ENCODE measurements at regions not wholly inside any gene's neighbourhood (a gene's known extent, or its start where the extent isn't known, plus 50 kb on each side); places are given as distances from the start of the nearest gene placed in this dataset.

GRCh38 chr16:8109510-8110369 lies 480.6 kb downstream of the TMEM114 start:
- H3K27ac ChIP-seq, result no peak overlapping the region
- no peaks in the 10 kb centered on the region for H3K9me2 ChIP-seq (replicated peaks; ENCODE audit: insufficient read depth)
- TF ChIP-seq EZH2 (IDR thresholded peaks at IDR 0.05; ENCODE audit: borderline replicate concordance), result no peak
- no peak for TF ChIP-seq EZH2phosphoT487 (IDR thresholded peaks at IDR 0.05; ENCODE audit: low read depth, severe bottlenecking, unreplicated experiment)
- TF ChIP-seq, protein P1, sequence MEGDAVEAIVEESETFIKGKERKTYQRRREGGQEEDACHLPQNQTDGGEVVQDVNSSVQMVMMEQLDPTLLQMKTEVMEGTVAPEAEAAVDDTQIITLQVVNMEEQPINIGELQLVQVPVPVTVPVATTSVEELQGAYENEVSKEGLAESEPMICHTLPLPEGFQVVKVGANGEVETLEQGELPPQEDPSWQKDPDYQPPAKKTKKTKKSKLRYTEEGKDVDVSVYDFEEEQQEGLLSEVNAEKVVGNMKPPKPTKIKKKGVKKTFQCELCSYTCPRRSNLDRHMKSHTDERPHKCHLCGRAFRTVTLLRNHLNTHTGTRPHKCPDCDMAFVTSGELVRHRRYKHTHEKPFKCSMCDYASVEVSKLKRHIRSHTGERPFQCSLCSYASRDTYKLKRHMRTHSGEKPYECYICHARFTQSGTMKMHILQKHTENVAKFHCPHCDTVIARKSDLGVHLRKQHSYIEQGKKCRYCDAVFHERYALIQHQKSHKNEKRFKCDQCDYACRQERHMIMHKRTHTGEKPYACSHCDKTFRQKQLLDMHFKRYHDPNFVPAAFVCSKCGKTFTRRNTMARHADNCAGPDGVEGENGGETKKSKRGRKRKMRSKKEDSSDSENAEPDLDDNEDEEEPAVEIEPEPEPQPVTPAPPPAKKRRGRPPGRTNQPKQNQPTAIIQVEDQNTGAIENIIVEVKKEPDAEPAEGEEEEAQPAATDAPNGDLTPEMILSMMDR (IDR thresholded peaks at IDR 0.05; ENCODE audit: poor library complexity), result no peak
- H3K9me3 ChIP-seq (ENCODE audit: low read depth), result no peaks in the 10 kb centered on the region
- H3K4me2 ChIP-seq, result no peak overlapping the region
- no peaks in the 10 kb centered on the region for H3K36me3 ChIP-seq (replicated peaks; ENCODE audit: insufficient read depth, low read depth)
- H3K4me3 ChIP-seq, result no peak overlapping the region
- 81% methylated on average over 18 of the region's 18 CpGs for WGBS (ENCODE audit: low lambda C conversion rate, missing lambda C conversion rate)
- H3K27me3 ChIP-seq, result no peaks in the 10 kb centered on the region
- H4K20me1 ChIP-seq (ENCODE audit: insufficient read depth, poor library complexity, severe bottlenecking), result no peaks in the 10 kb centered on the region
- H3K79me2 ChIP-seq, result no peaks in the 10 kb centered on the region
- no peak for DNase-seq (ENCODE audit: low spot score)
- no peaks in the 10 kb centered on the region for H3K4me1 ChIP-seq (ENCODE audit: insufficient read depth)
- no peak overlapping the region for H2AFZ ChIP-seq

DNA sequence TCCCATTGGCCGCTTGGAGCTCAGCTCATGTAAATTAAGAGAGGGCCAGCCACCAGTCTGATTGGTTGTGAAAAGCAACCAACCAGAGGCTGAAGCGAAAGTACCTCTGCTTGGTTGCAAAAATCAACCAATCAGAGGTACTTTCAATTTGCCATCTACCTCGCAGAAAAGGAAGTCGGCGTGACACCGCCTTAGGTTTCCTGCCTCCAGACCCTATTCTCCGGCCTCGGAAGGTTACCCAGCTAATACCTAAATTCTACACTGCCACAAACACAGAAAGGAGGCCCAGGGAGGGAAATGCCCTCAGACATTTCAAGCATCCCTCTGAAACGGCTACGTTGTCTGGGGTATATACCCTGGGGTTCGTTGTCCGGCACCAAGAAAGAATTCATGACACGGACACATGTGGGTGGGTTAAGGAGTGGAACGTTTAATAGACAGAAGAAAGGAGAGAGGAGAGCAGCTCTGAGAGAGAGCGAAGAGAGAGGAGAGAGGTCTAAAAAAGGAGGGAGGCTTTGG lies 481.3 kb downstream of the TMEM114 start:
- no peaks in the 10 kb centered on the region for H3K27me3 ChIP-seq
- H2AFZ ChIP-seq, result no peak overlapping the region
- no peaks in the 10 kb centered on the region for H3K9me3 ChIP-seq (ENCODE audit: low read depth)
- TF ChIP-seq EZH2phosphoT487 (IDR thresholded peaks at IDR 0.05; ENCODE audit: low read depth, severe bottlenecking, unreplicated experiment), result no peak
- no peak for TF ChIP-seq EZH2 (IDR thresholded peaks at IDR 0.05; ENCODE audit: borderline replicate concordance)
- TF ChIP-seq, protein P1 (IDR thresholded peaks at IDR 0.05; ENCODE audit: poor library complexity), result no peak
- no peak overlapping the region for H3K27ac ChIP-seq
- H3K4me3 ChIP-seq, result no peak overlapping the region
- no peaks in the 10 kb centered on the region for H3K36me3 ChIP-seq (replicated peaks; ENCODE audit: insufficient read depth, low read depth)
- no peak overlapping the region for H3K4me2 ChIP-seq
- H3K9me2 ChIP-seq (replicated peaks; ENCODE audit: insufficient read depth), result no peaks in the 10 kb centered on the region
- no peaks in the 10 kb centered on the region for H3K79me2 ChIP-seq
- WGBS (ENCODE audit: low lambda C conversion rate, missing lambda C conversion rate), result 92% methylated on average over 15 of the region's 15 CpGs
- no peak for DNase-seq (ENCODE audit: low spot score)
- no peaks in the 10 kb centered on the region for H3K4me1 ChIP-seq (ENCODE audit: insufficient read depth)
- no peaks in the 10 kb centered on the region for H4K20me1 ChIP-seq (ENCODE audit: insufficient read depth, poor library complexity, severe bottlenecking)

DNA sequence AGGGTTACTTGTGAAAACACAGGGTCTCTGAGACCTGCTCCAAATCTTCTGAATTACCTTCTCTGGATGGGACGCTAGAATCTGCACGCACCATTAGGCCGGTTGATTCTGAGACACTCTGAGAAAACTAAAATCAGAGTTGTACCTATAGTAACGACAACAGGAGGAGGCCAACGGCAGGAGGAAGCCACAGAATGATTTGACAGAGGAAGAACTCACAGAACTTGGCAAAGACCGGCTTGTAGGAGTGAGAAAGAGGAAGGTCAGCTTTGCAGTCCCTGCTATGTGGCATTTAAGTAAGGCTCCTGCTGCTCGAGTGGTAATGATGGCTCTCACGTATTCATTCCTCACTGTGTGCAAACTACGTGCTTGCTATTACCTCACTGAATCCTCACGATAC lies 483.0 kb downstream of the TMEM114 start:
- DNase-seq (ENCODE audit: low spot score), result no peak
- Histone ChIP-seq H3K79me2 (no peaks in the 10 kb centered on the region), H3K9me3 (ENCODE audit: low read depth) (no peaks in the 10 kb centered on the region), H3K4me1 (ENCODE audit: insufficient read depth) (no peaks in the 10 kb centered on the region), H3K27me3 (no peaks in the 10 kb centered on the region), H3K4me3 (no peak overlapping the region), H2AFZ (no peak overlapping the region), H4K20me1 (ENCODE audit: insufficient read depth, poor library complexity, severe bottlenecking) (no peaks in the 10 kb centered on the region), H3K27ac (no peak overlapping the region), H3K9me2 (replicated peaks; ENCODE audit: insufficient read depth) (no peaks in the 10 kb centered on the region), H3K4me2 (no peak overlapping the region), H3K36me3 (replicated peaks; ENCODE audit: insufficient read depth, low read depth) (no peaks in the 10 kb centered on the region)
- TF ChIP-seq, protein P1 (IDR thresholded peaks at IDR 0.05; ENCODE audit: poor library complexity), result no peak
- TF ChIP-seq EZH2 (IDR thresholded peaks at IDR 0.05; ENCODE audit: borderline replicate concordance) (no peak), EZH2phosphoT487 (IDR thresholded peaks at IDR 0.05; ENCODE audit: low read depth, severe bottlenecking, unreplicated experiment) (no peak)
- WGBS (ENCODE audit: low lambda C conversion rate, missing lambda C conversion rate), result 90% methylated on average over 10 of the region's 10 CpGs
